ENCODE measurements at regions not wholly inside any gene's neighbourhood (a gene's known extent, or its start where the extent isn't known, plus 50 kb on each side); places are given as distances from the start of the nearest gene placed in this dataset.
"Not testable (repeated sequence)": the region's sequence is repeated elsewhere in the genome, so short reads cannot be mapped to it uniquely, and the experiment has no call there.

DNA sequence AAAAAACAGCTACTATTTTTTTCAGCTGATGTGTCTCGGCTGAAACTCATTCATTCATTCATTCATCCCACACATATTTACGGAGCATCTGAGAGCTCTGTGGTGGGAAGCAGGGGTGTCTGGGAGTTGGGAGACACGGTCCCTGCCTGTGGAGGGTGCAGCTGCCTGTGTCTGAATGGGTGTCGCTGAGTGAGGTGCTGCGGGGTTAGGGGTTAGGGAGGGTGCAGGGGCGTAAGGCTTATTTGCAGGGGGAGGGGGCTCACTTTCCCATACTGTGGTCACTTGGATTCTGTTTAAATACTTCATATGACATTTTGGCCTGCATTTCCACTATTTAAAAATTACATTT, 89.4 kb upstream of the ASB18 start:
- H3K36me3 Mint-ChIP-seq, result no peaks in the 10 kb centered on the region
- H3K27me3 Mint-ChIP-seq (ENCODE audit: low read depth), result no peaks in the 10 kb centered on the region
- DNase-seq (ENCODE audit: low spot score in 2 of 2, unreplicated experiment in 2 of 2), result no peak
- peaks cover 2% of the 10 kb centered on the region for H3K4me1 Mint-ChIP-seq
- H3K27ac Mint-ChIP-seq, result no peak overlapping the region
- TF ChIP-seq, protein P1, sequence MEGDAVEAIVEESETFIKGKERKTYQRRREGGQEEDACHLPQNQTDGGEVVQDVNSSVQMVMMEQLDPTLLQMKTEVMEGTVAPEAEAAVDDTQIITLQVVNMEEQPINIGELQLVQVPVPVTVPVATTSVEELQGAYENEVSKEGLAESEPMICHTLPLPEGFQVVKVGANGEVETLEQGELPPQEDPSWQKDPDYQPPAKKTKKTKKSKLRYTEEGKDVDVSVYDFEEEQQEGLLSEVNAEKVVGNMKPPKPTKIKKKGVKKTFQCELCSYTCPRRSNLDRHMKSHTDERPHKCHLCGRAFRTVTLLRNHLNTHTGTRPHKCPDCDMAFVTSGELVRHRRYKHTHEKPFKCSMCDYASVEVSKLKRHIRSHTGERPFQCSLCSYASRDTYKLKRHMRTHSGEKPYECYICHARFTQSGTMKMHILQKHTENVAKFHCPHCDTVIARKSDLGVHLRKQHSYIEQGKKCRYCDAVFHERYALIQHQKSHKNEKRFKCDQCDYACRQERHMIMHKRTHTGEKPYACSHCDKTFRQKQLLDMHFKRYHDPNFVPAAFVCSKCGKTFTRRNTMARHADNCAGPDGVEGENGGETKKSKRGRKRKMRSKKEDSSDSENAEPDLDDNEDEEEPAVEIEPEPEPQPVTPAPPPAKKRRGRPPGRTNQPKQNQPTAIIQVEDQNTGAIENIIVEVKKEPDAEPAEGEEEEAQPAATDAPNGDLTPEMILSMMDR (IDR thresholded peaks at IDR 0.05; ENCODE audit: unreplicated experiment), result no peak
- no peak overlapping the region for H3K4me3 Mint-ChIP-seq
- no peaks in the 10 kb centered on the region for H3K9me3 Mint-ChIP-seq

DNA sequence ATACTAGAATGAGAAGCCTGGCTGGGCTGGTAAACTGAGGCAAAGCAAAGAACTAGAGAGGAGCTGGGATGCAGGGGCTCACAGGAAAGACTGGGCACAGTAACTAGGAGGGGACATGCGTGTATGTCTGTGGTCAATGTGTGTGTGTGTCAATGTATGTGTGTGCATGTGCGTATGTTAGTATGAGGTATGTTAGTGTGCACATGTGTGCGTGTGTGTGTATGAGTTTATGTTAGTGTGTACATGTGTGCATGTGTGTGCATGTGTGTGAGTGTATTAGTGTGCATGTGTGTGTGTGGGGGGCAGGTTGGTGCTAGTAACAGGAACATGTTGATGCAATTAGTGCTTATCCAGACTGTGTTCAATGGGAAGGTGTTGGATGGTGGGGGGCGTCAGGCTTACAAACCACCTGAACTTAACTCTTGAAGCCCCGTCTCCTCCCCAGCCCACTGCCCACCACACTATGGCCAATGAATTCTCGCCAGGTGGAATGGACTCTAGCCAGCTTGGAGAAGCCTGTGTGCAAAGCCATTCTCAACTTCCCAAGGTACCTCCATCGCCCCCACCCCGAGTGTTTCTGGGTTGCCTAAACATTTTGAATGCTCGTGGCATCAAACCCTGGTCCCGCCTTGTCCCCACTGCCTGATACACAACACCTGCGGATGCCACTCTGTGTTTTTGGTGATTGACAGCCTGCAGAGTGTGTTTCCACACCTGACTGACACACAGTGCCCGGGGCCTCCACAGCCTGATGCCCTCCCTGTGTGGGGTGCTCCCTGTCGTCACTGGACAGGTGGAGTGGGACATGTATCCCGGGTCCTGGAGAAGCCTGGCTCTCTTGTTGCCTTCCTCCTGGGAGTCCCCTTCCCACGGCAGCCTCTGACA, 90.1 kb upstream of the ASB18 start:
- Mint-ChIP-seq H3K36me3 (no peaks in the 10 kb centered on the region), H3K4me3 (no peak overlapping the region)

GRCh38 chr2:236354973-236355595, 90.9 kb upstream of the ASB18 start:
- TF ChIP-seq, protein P1 (IDR thresholded peaks at IDR 0.05; ENCODE audit: unreplicated experiment), result no peak
- no peak for DNase-seq (ENCODE audit: low spot score in 2 of 2, unreplicated experiment in 2 of 2)
- Mint-ChIP-seq H3K4me3 (no peak overlapping the region), H3K36me3 (no peaks in the 10 kb centered on the region), H3K9me3 (no peaks in the 10 kb centered on the region), H3K27me3 (ENCODE audit: low read depth) (no peaks in the 10 kb centered on the region), H3K4me1 (peaks cover 9% of the 10 kb centered on the region), H3K27ac (no peak overlapping the region)

More for the DNA sequence above, 90.1 kb upstream of the ASB18 start:
- TF ChIP-seq, protein P1 (IDR thresholded peaks at IDR 0.05; ENCODE audit: unreplicated experiment), result no peak
- Mint-ChIP-seq H3K4me1 (peaks cover 4% of the 10 kb centered on the region), H3K27me3 (ENCODE audit: low read depth) (no peaks in the 10 kb centered on the region), H3K27ac (no peak overlapping the region), H3K9me3 (no peaks in the 10 kb centered on the region)
- no peak for DNase-seq (ENCODE audit: low spot score in 2 of 2, unreplicated experiment in 2 of 2)

DNA sequence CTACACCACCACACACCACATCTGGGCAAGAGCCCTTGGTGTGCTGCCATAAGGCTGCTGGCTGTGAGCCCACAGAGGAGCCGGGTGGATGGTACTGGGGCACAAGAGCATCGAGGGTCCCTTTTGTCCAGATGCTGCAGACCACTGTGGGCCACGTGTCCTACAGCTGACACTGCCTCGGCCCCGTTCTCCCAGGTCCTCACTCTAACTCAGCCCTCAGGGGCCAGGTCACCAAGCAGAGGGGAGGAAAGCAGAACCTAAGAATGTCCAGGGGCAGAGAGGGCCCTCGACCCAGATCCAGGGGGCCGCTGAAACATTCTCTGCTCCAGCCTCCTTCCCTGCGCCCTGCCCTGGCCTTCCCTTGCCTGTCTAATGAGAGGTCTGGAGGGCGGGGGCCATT, 91.7 kb upstream of the ASB18 start:
- TF ChIP-seq, protein P1 (IDR thresholded peaks at IDR 0.05; ENCODE audit: unreplicated experiment), result no peak
- H3K4me3 Mint-ChIP-seq, result no peak overlapping the region
- peaks cover 14% of the 10 kb centered on the region for H3K4me1 Mint-ChIP-seq
- H3K9me3 Mint-ChIP-seq, result no peaks in the 10 kb centered on the region
- H3K27me3 Mint-ChIP-seq (ENCODE audit: low read depth), result no peaks in the 10 kb centered on the region
- H3K27ac Mint-ChIP-seq, result no peak overlapping the region
- no peaks in the 10 kb centered on the region for H3K36me3 Mint-ChIP-seq
- no peak for DNase-seq (ENCODE audit: low spot score in 2 of 2, unreplicated experiment in 2 of 2)

GRCh38 chr2:236356321-236356720, 92.1 kb upstream of the ASB18 start:
- H3K27ac Mint-ChIP-seq; H3K4me3 Mint-ChIP-seq; DNase-seq (ENCODE audit: low spot score in 2 of 2, unreplicated experiment in 2 of 2): not testable (repeated sequence)

DNA sequence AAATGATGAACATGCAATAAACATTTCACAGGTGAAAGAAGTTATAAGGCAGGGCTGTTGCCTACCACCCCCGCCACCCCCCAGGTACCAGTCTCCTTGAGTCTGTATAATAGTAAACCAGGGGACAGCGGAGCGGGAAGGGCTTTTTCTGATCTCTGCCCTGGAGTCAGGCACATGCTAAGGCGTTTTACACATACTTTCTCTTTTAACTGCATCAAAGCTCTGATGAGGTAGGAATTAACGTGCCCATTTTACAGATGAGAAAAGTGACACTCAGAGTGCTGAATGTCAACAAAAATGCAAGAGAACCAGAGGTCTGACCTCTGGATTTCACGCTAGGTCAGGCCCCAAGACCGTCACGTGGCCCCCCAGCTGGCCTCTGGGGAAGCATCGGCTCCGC, 94.3 kb upstream of the ASB18 start:
- not testable (repeated sequence) for H3K36me3 Mint-ChIP-seq; DNase-seq (ENCODE audit: low spot score in 2 of 2, unreplicated experiment in 2 of 2); H3K9me3 Mint-ChIP-seq; H3K27me3 Mint-ChIP-seq (ENCODE audit: low read depth); H3K27ac Mint-ChIP-seq; H3K4me3 Mint-ChIP-seq
- peaks cover 14% of the 10 kb centered on the region for H3K4me1 Mint-ChIP-seq

More at GRCh38 chr2:236356321-236356720, 92.1 kb upstream of the ASB18 start:
- H3K27me3 Mint-ChIP-seq (ENCODE audit: low read depth); H3K9me3 Mint-ChIP-seq; H3K36me3 Mint-ChIP-seq: not testable (repeated sequence)
- H3K4me1 Mint-ChIP-seq, result peaks cover 14% of the 10 kb centered on the region
